SK-N-DZ (cell line): ENCODE measurements at regions not wholly inside any gene's neighbourhood (a gene's known extent, or its start where the extent isn't known, plus 50 kb on each side); places are given as distances from the start of the nearest gene placed in this dataset.

Experiments used
- DNase-seq: peaks from one replicate; pipeline ENCODE4 v3.0.0-alpha.2; 2015; ENCODE audit warnings: low spot score

- DNase-seq: no peak
Observed at GRCh38 chr15:91472316-91472756, 372.3 kb downstream of the SV2B start.

GRCh38 chr15:91473894-91474545 is 374.0 kb downstream of the SV2B start:
- DNase-seq: no peak

DNA sequence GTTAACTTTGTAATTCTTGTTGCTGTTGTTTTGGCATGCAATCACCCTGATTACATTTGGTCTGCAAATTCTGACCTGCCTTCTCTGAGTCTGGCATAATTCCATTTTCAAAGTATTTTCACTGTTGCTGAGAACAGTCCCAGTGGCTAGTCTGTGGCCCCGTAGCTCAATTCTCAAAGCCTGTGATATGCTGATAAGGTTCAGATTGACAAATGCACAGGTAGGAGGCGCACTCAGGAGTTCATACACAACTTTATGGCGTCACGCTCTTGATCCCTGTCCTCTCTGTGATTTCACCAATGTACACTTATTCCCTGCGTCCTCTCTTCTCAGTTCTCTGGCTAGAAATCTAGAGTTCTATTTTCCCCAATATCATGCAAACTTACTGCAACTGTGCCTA is 376.6 kb upstream of the SLCO3A1 start:
- no peak for DNase-seq

- DNase-seq: no peak
Observed at GRCh38 chr15:91478717-91479191, 374.8 kb upstream of the SLCO3A1 start.

DNA sequence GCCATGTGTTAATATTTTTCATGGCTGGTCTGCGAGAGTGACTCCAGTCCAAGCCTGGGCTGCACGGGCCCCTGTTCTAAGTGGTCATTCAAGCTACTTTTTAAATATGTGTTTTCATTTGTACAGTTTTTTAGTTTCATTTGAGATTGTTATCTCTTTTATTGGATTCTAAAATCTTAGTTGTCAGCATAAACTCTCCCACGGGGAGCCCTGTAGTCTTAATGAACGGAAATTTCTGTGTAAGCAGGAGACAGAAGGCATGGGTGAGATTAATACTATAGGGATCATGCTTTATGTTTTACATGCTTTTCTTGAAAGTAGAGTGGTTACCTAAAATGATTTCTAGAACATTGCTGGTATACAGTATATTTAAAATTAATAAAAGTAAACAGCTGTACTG is 373.1 kb upstream of the SLCO3A1 start:
- peak; percentile 43 for DNase-seq

DNA sequence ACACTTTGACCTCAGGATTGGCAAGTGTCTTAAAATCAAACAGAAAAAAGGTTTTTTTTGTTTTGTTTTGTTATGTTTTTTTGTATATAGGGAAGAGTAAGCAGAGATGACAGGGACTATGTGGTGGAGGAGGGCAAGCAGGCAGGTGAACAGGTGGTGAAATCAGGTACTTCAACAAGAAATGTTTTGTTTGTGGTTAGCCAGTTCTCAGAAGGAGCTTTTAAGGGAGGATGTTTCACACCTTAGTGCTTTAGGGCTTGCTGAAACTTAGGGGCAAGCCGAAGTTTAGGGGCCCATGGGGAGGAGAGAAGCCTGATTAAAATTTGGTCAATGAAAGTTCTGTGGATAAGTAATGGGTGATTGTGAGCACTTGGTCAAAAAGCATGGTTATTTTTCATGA is 370.7 kb upstream of the SLCO3A1 start:
- no peak for DNase-seq

DNA sequence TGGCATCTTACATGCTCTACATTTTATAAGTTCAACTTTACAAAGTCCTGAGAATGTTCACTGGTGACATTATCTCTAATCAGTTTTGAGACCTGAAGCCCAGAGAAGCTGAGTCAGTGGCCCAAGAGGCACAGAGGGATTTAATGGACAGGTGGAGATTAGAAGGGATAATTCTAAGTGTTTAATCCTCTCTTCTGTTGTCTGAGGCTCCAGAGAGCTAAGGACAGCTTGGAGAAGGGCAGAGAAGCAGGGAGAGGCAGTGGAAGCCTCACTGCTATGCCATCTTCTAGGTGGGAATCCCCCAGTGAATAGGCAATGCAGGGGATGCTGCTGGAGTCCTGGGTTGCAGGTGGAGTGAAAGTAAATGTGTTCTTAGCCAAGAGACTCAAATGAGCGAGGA is 369.4 kb upstream of the SLCO3A1 start:
- no peak for DNase-seq

- no peak for DNase-seq
Observed at GRCh38 chr15:91488452-91488851, 365.1 kb upstream of the SLCO3A1 start.

DNA sequence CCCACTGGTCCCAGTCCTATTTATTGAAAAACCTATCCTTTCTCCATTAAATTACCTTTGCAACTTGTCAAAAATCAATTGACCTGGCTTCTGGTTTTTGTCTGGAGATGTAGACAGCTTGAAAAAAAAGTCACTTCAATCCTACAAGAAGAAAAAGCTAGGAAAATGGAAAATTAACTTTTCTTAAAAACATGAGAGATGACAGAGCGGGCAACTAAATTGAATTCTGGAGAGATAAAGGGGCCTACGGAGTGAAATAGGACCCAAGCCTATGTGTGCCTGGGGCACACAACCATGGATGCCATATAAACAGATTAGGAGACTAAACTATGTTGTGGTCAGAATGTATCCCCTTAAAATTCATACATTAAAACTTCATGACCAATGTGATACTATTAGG is 363.3 kb upstream of the SLCO3A1 start:
- DNase-seq: peak; percentile 97

DNA sequence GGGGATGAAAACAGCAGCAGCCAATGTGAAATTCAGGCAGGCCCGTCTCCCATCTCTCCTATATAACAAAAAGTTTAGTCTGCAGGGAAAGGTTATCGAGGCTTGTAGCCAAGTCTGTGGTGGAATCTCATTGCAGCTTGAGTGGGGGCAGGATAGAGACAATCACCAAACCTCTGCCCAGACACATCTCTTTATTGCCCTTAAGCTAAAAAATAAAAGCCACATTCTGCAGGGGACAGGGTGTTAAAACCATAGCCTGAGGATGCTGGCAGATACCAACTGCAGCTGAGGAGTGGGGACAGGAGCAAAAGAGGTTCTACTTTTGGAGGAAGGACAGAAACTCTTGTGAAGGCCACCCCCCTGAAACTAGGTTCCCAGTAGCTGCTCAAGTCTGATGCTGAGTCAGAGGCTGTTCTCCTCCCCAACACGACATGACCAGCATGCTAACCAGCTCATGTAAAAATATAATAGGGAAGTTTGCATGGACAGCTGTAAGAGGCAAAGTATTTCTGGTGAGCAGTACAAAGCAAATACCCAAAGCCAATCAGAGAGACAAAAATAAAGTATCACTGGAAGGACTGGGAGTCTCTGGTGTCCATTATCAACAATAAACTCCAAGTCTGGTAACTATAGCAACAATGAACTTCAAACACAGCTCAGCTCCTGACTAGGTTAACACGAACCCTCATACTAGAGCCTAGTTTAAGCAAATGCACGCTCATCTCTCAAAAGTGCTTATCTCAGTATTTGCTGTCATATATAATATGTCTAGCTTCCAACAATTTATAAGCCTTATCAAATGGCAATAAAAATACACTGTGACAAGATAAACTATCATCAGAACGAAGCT is 362.2 kb upstream of the SLCO3A1 start:
- DNase-seq: peak; percentile 21

DNA sequence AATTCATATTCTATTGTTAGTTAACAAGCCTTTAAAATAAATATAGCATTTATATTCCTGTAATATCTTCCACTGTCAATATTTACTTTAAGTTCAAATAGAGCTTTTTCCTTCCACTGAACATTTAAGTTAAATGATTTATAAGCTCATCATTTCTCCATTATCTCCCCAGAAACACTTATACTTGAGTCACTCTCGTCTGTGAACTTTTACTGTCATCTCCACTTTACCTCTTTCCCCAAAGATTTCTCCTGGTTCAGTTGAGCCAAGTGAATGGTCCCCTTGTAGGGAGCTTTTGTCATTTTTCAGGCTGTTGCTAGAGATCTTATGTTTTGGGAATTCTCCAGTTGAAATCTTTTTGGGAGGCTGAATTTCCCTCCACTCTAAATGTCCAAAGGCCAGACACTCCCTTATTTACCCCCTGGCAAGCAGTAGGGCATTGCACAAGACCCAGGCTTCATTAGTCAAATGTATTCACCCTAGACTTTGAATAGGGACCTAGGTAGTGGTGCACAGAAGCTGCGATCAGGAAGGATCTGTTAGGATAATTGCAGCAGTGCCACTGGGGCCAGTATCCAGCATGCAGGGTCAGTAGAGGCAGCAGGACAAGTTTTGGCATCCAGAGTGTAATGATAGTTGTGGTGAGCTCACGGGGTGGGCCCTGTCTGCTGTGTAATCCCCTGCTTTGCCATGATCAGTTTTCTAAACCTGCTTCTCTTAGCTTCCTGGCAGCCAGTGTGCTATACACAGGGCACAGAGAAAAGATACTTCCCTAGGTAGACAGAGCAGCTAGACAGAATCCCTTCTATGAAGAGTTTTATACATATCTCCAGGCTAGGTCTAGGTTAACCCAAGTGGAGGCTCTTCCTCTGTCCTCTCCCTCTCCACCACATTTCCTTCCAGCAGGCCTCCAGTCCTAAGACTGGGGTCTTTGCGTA is 356.5 kb upstream of the SLCO3A1 start:
- DNase-seq: peak; percentile 59

DNA sequence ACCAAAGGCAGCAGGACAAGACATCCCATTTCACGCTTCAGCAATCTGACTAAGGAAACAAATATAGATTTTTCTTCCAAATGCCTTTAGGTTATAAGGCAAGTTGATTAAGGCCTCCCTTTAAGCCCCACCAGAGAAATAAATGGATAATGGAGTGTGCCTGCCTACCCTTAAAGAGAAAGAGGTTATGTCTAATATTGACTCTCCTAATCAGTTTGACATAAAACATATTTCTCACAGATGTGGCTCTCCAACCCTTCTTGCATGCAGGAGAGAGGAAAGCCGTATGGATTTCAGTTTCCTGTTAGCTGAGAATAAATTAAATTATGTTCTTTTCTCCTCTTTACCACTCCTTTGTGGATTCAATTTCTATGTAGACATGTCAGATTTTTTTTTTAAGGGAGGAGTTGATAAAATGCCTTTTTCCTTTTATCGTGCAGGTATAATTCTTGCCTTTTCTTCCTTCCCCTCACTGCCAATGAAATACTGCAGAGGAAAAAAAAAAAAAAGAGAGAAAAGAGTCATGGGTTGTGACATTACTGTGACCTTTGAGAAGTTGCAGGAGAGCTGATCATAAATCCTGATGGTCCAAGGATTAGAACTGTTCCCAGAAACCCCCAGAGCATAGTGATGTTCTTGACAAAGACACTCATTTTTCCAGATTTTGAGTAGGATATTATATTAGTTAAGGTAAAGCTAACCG is 355.3 kb upstream of the SLCO3A1 start:
- DNase-seq: peak; percentile 99

- peak; percentile 83 for DNase-seq
Observed at GRCh38 chr15:91498749-91499062, 354.8 kb upstream of the SLCO3A1 start.

DNA sequence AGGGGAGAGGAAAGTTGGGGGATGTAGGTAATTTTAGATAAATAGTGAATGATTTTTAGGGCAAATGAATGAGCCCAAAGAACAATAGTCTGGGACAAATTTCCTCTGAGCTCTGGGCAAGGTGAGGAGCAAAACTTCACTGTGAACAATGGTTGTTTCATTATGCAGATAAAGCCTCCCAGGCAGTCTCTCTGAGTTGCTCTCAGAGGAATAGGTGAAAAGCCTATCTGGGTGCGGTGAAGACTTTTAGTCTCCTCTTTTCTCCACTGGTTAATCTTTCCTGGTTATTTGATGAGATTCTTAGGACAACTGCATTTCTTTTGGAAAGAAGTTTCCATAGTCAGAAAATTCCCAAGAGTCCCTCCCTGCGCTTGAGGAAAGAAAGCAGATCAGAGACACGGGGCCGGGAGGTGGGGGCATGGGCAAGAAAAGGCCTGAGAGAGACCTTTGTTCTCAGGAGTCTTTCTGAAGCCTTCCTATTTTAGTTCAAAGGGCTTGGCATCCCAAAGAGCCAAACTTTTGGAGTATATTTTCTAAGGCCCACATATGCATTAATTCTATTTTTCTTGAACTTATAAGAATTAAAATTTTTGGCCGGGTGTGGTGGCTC is 353.6 kb upstream of the SLCO3A1 start:
- no peak for DNase-seq

DNA sequence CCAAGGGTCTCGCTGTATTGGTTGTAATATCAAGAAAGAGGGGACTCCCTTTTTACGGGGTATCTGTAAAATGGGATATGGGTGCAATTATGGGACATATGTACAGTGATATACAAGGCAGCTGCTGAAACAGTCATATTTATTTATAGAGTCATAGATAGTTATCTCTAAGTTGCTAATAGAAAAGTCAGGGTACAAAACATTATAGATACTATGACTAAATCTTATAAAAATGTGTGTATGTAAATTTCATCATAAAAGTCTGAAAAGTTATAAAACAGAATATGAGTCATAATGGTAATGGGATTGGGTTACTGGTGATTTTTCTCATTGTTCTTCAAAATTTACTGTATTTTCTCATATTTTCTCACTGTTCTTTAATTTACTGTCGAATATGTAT is 344.9 kb upstream of the SLCO3A1 start:
- no peak for DNase-seq

- no peak for DNase-seq
Observed at GRCh38 chr15:91514147-91514546, 339.4 kb upstream of the SLCO3A1 start.

DNA sequence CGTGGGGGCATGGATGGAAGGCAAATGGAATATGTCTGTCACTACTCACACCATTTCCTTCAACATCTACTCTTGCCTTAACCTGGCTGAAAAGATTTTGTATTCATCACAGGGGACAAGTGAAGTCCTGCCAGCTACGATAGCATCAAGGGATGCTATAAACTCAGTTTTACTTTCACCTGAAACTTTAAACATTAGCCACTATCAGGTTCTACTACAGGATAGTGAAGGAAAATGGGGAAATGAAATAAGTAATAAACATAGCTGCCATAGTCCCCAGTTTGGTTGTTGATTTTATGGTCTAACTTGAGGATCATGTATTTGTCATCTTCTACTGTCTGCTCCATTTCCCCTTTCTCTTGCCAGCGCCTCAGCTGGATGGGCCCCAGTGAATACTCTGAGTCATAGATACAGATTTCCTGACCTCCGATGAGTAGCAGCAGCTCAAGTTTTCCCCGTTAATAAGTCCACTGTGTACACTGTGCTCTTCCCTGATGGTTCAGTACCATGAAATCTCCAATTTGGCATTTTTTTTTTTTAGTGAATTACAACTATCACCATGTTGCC is 338.2 kb upstream of the SLCO3A1 start:
- DNase-seq: no peak

DNA sequence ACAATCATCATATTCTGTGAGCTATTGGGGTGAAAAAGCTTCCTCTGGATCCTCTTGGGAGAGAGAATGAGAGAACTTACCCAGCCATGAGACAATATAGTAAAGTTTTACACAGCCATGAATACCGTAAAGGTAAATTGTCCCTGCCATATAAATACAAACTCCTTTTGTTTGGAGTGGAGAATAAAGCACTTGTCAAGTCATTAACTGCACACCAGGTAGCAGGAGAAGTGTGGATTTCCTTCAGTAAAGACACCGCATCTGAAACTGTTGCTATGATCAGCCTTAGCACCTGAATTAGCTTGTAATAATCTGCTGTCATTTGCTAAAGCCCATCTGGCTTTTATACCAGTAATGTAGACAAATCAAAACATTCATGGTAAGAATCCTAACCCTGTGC is 336.6 kb upstream of the SLCO3A1 start:
- DNase-seq: no peak

DNA sequence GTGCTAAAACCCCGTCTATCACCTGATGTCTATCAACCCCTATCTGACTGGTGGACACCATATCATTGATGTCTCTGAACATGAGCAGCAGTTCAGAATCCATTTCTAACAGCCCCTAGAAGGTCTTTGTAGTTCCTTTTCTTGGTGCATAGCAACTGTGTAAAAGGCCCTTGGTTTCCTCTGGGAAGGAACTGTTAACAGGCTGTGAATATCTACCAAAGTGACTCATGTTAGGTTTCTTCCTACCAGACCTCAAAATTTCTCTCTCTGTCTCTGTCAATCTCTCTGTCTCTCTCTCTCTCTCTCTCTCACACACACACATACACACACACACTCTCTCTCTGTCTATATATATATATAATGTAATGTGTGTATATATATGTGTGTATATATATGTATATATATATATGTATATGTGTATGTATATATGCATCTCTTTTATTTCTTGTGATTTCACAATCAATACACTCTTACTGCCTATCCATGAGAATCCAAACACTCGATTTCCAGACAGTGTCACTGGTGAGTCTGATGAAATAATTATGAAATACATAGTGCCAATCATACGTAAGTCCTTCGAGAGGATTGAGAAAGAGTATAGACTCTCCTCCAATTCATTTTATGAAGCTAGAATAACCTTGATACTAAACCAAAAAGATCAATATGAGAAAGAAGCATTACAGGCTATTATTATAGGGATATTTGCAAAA is 335.9 kb upstream of the SLCO3A1 start:
- DNase-seq: no peak

DNA sequence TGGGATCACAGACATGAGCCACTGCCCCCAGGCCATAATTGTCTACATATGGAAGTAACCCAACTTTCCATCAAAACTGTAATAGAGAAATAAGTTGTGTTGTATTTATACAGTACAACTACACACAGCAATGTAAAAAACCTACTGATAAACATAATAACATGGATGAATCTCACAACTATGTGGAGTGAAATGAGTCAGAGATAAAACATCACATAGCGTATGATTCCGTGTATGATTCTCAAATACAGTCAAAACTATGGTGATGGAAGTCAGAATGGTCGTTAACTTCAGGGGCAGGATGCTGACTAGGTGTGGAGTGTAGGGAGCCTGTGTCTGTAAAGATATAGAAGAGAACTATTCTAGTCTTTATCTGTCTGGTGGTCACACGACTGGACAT is 332.7 kb upstream of the SLCO3A1 start:
- DNase-seq: no peak
